MM.1S (cell line): ENCODE measurements at regions not wholly inside any gene's neighbourhood (a gene's known extent, or its start where the extent isn't known, plus 50 kb on each side); places are given as distances from the start of the nearest gene placed in this dataset.

Experiments
- DNase-seq: peaks from one replicate; pipeline ENCODE4 v3.0.0-alpha.2; 2015
- H2AFZ ChIP-seq: fragments of 300-600 bp; sonication (generic); 2 replicates; pipeline ENCODE4 v1.6.0; 2016; ENCODE audit warnings: antibody characterized with exemption, low read length
- H3F3A ChIP-seq: fragments of 300-600 bp; sonication (generic); 2 replicates; pipeline ENCODE4 v1.6.1; 2016; ENCODE audit warnings: mild to moderate bottlenecking, antibody characterized with exemption, low read length, moderate library complexity, mixed read lengths; ENCODE audit not compliant: insufficient read depth
- H3K27ac ChIP-seq: fragments of 300-600 bp; sonication (generic); 2 replicates; pipeline ENCODE4 v1.5.1; 2016; ENCODE audit warnings: mild to moderate bottlenecking, low read length
- H3K27me3 ChIP-seq: fragments of 300-600 bp; sonication (generic); replicated peaks from 2 replicates; pipeline ENCODE4 v1.6.0; 2016; ENCODE audit warnings: low read length; ENCODE audit not compliant: insufficient read depth
- H3K36me3 ChIP-seq: fragments of 300-600 bp; sonication (generic); replicated peaks from 2 replicates; pipeline ENCODE4 v1.6.1; 2016; ENCODE audit warnings: mild to moderate bottlenecking, low read length, mixed read lengths; ENCODE audit not compliant: insufficient read depth
- H3K4me1 ChIP-seq: fragments of 300-600 bp; sonication (generic); 2 replicates; pipeline ENCODE4 v1.6.1; 2016; ENCODE audit warnings: low read length, mixed read lengths
- H3K4me2 ChIP-seq: fragments of 300-600 bp; sonication (generic); 2 replicates; pipeline ENCODE4 v1.6.0; 2016; ENCODE audit warnings: low read depth, low read length
- H3K4me3 ChIP-seq: fragments of 300-600 bp; sonication (generic); 2 replicates; pipeline ENCODE4 v1.5.1; 2016; ENCODE audit warnings: low read length, mixed read lengths
- H3K79me2 ChIP-seq: fragments of 300-600 bp; sonication (generic); 2 replicates; pipeline ENCODE4 v1.6.1; 2016; ENCODE audit warnings: mixed run types, low read length, mixed read lengths
- H3K9ac ChIP-seq: fragments of 300-600 bp; sonication (generic); 2 replicates; pipeline ENCODE4 v1.6.1; 2016; ENCODE audit warnings: low read length, mixed read lengths
- H3K9me2 ChIP-seq: fragments of 300-600 bp; sonication (generic); replicated peaks from 2 replicates; pipeline ENCODE4 v1.6.1; 2016; ENCODE audit warnings: mild to moderate bottlenecking, low read length, mixed read lengths; ENCODE audit not compliant: insufficient read depth
- H3K9me3 ChIP-seq: fragments of 300-600 bp; sonication (generic); replicated peaks from 2 replicates; pipeline ENCODE4 v1.6.1; 2016; ENCODE audit warnings: mild to moderate bottlenecking, low read length, mixed read lengths; ENCODE audit not compliant: insufficient read depth
- H4K20me1 ChIP-seq: fragments of 300-600 bp; sonication (generic); 2 replicates; pipeline ENCODE4 v1.6.1; 2016; ENCODE audit warnings: mild to moderate bottlenecking, low read length, moderate library complexity, mixed read lengths; ENCODE audit not compliant: insufficient read depth
- CTCF ChIP-seq: fragments of 300-600 bp; sonication (generic); IDR thresholded peaks from 2 replicates; pipeline ENCODE4 v1.5.1; 2016; ENCODE audit warnings: antibody characterized with exemption, low read length, mixed read lengths
- EZH2 ChIP-seq: fragments of 300-600 bp; sonication (generic); optimal IDR thresholded peaks from 2 replicates; pipeline ENCODE3; 2017; ENCODE audit warnings: low read depth, mild to moderate bottlenecking, antibody characterized with exemption, low read length, mixed read lengths
- EZH2phosphoT487 ChIP-seq: fragments of 300-600 bp; sonication (generic); IDR thresholded peaks from 2 replicates; pipeline ENCODE4 v1.6.1; 2018; ENCODE audit warnings: antibody characterized with exemption, low read length

- TF ChIP-seq CTCF (no peak), EZH2 (no peak)
Observed at GRCh38 chr5:147062427-147062826, 172.4 kb upstream of the STK32A start.

GRCh38 chr5:147063943-147064342 lies 170.9 kb upstream of the STK32A start:
- H3K9me3 ChIP-seq: no peaks in the 10 kb centered on the region
- DNase-seq: no peak
- H3K36me3 ChIP-seq: no peaks in the 10 kb centered on the region
- H3K9me2 ChIP-seq: no peaks in the 10 kb centered on the region
- H3F3A ChIP-seq: no peaks in the 10 kb centered on the region
- H3K27ac ChIP-seq: no peak overlapping the region
- H2AFZ ChIP-seq: no peak overlapping the region
- no peak for TF ChIP-seq CTCF
- TF ChIP-seq EZH2: no peak
- TF ChIP-seq EZH2phosphoT487: no peak
- no peak overlapping the region for H3K4me2 ChIP-seq
- H3K79me2 ChIP-seq: no peaks in the 10 kb centered on the region
- H4K20me1 ChIP-seq: no peaks in the 10 kb centered on the region
- no peak overlapping the region for H3K9ac ChIP-seq
- H3K4me1 ChIP-seq: no peaks in the 10 kb centered on the region
- H3K27me3 ChIP-seq: no peaks in the 10 kb centered on the region
- H3K4me3 ChIP-seq: no peak overlapping the region

More at GRCh38 chr5:147062427-147062826, 172.4 kb upstream of the STK32A start:
- no peak for DNase-seq
- no peaks in the 10 kb centered on the region for H3K36me3 ChIP-seq
- no peaks in the 10 kb centered on the region for H3K79me2 ChIP-seq
- H3K4me3 ChIP-seq: no peak overlapping the region
- no peaks in the 10 kb centered on the region for H3K4me1 ChIP-seq
- H3K9me2 ChIP-seq: no peaks in the 10 kb centered on the region
- no peaks in the 10 kb centered on the region for H3K9me3 ChIP-seq
- no peak overlapping the region for H3K9ac ChIP-seq
- H3K27me3 ChIP-seq: no peaks in the 10 kb centered on the region
- no peak overlapping the region for H3K4me2 ChIP-seq
- no peak overlapping the region for H3K27ac ChIP-seq
- H3F3A ChIP-seq: no peaks in the 10 kb centered on the region
- no peak overlapping the region for H2AFZ ChIP-seq
- H4K20me1 ChIP-seq: no peaks in the 10 kb centered on the region

- no peak for DNase-seq
- Histone ChIP-seq H3K27me3 (no peaks in the 10 kb centered on the region), H3K9me3 (no peaks in the 10 kb centered on the region), H2AFZ (no peak overlapping the region), H3F3A (no peaks in the 10 kb centered on the region), H3K36me3 (no peaks in the 10 kb centered on the region), H3K9ac (no peak overlapping the region), H4K20me1 (no peaks in the 10 kb centered on the region), H3K27ac (no peak overlapping the region), H3K4me3 (no peak overlapping the region), H3K4me1 (no peaks in the 10 kb centered on the region), H3K79me2 (no peaks in the 10 kb centered on the region), H3K4me2 (no peak overlapping the region), H3K9me2 (no peaks in the 10 kb centered on the region)
- TF ChIP-seq EZH2phosphoT487 (no peak), CTCF (no peak), EZH2 (no peak)
Observed at GRCh38 chr5:147065071-147065470, 169.8 kb upstream of the STK32A start.
